Stimulated activated CD8-positive, alpha-beta memory T cell treated with anti-CD3 and anti-CD28 coated beads, Interleukin-2, amount 100 ng/mL, for 1 hour (primary cell): ENCODE measurements at regions not wholly inside any gene's neighbourhood (a gene's known extent, or its start where the extent isn't known, plus 50 kb on each side); places are given as distances from the start of the nearest gene placed in this dataset.

ENCODE experiments used
- DNase-seq, 2 donors: peaks; one replicate each; pipeline ENCODE4 v3.0.0-alpha.2; 2020; ENCODE audit warnings: low read depth in 2 of 2

DNA sequence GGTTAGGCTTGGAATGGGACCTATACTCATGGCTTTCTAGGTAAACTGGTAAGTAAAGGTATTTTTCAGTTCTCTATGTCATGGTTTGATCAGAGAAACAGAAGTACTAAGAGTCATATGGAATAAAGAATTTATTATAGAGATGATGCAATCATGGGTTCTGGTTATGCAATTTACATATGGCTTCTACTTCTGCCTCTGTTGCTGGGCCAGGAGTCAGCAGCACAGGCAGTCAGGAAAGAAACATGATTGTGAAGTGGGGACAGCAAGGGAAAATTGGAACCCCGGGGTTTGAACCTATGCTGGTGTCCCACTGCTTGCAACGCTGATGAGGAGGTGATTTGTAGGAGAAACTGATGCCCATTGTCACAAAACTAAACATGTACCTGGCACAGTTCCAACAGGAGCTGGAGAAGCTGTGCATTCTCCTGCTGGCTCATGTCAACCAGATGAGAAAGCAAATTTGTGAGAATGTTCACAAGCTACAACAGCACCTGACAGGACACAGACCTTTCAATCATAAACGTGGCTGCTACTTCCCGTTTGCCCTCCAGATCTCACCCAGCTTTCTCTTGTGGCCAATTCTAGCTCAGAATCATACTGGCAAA, 887.1 kb downstream of the TFAP2A start:
- no peak for DNase-seq

- DNase-seq = no peak
Measured at GRCh38 chr6:9523462-9523861, 891.4 kb downstream of the TFAP2A start.

DNA sequence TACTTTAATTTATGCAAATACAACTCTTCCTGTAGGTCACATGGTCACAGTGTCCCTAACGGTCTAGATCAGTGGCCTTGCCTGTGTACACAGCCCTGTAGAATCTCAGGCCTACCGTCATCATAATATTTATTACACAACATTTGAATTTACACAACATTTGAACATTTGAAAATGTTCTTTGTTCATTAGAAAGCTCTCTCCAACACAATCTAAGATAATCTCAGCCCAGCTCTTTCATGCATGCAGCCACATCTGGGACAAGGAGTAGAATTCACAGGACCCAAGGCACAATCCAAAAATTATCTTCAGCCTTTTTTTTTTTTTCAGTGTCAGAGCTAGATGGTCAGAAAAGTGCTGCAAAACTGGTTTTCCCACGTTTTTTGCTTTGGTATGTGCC, 892.8 kb downstream of the TFAP2A start:
- no peak for DNase-seq

DNA sequence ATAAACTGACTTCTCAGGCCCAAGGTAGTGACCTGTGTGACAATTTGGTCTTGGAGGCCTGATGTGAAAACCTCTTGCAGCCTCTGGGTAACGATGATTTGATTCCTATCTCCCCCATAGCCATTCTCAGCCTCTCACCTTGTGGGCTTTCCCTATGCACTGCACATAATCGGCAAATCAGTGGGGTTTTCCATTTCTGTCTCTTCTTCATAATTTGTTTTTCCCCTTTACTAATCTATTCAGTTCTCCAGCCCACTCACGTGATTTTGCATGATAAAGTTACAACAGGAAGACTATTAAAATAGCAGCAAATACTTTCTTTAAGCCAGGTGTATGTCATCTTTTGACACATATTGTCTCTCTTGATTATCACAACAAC, 893.7 kb downstream of the TFAP2A start:
- no peak for DNase-seq

GRCh38 chr6:9520417-9521151, 894.3 kb downstream of the TFAP2A start:
- no peak for DNase-seq

- no peak for DNase-seq
Measured at GRCh38 chr6:9518431-9518830, 896.4 kb downstream of the TFAP2A start.

DNA sequence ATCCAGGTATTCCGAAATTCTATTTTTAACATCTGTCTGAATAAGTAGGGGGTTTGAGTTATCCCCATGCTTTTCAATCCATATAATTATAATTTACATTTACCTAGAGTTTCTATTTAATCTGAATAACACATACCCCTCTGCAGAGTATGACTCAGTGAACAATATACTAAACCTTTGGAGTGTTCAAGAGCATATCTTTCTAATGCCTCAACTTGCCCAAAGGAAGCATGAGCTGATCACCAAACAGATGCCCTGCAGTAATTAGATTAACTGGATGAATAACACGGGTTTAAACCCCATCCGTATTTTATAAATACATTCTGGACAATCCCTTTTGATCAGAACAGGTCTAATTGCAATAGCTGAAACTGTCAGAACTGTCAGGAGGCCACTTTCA, 897.1 kb downstream of the TFAP2A start:
- DNase-seq = no peak

- no peak for DNase-seq
Measured at GRCh38 chr6:9515633-9516606, 899.0 kb downstream of the TFAP2A start.

DNA sequence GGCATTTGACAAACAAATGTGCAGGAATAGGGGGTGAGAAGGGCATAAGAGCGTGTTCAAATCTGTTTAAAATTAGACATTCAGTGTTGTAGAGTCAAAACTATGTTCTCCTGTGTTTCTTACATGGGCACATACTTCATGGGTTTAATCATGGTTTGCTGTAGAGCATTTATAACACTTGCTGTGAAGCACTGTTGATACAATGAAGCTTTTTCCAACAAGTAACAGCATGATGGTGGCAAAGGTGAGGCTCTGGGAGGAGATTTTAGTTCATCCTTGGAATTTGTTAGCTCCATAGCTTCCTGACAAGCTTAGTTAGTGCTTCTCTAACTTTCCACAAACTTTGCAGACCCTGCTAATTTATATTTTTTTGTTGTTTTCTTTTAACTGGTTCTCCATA, 900.7 kb downstream of the TFAP2A start:
- DNase-seq = no peak

DNA sequence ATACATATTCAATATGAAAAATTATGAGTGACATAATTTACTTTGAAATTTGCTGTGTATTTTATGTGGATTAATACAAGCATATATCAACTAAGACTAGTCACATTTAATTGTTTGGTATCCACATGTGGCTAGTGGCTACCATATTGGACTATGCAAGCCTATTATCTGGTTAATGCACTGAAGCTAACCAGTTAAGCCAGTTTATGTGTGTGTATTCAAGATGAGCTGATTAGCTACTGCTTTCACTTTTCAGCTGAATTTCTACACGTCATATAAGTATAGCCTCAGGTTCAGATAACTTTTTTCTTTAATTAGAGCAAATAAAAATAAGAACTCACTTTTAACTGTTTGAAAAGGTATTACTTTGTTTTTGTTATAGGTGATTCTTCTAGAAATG, 903.7 kb downstream of the TFAP2A start:
- no peak for DNase-seq

- no peak for DNase-seq
Measured at GRCh38 chr6:9507136-9507895, 907.6 kb downstream of the TFAP2A start.

DNA sequence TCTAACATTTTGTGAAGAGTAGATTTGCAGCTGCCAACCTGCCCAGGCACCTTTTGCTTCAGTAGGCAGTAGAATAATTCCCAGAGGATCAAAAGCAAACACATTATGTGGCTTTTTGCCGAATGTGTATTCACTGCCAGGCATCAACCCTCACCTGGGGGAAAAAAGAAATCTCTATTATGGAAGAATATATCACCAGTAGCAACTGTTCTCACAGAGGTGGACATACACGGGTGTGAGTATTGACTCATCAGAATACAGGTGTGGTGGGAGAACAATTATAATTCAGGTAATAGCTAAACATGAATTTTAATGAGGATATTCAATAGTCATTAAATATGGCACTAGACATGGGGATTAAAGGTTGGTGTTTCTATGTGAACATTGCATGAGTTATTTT, 910.7 kb downstream of the TFAP2A start:
- no peak for DNase-seq

DNA sequence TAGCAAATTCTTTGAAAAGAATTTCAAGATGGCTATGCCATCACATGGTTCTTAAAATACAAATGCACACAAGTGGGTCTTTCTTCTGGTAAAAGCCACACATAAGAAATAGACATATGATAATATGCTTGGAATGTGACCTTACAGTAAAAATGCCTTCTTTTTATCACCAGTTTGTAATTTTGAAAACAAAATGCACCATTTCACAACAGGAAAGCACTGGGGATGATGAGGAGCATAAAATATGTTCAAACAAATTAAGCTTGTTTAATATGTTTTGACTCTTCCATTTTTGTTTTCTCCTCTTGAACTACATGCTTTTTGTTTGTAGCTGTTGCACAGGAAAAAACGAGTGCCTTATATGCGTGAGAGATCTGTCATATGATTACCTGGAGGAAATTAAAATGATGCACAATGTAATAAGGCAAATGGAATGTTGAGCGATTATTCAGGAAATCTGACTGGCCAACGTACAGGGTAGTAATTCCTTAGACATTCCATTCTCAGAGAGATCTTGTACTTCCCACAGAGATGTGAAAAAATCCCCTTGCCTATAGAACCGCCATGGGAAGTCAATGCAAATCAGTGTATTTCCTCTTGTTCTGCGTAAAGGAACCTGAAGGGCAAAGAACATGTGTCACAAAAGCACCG, 911.6 kb downstream of the TFAP2A start:
- no peak for DNase-seq

DNA sequence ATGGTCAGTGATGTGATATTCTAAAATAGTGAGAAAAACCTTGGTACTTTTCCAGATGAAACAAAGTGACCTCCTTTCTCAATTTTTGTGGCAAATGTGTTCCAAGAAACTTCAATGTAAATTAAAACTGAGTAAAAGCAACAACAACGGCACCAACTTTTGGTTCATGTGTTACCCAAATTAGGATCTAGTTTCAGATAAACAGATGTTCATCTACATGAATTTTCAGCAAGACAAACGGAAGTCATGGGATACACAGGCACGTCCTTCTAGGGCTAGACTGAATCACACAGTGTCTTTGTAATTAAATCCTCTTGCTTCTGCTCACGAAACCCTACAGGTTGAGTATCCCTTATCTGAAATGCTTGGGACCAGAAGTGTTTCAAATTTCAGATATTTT, 915.2 kb downstream of the TFAP2A start:
- no peak for DNase-seq

- DNase-seq = no peak
Measured at GRCh38 chr6:9496837-9497236, 918.0 kb downstream of the TFAP2A start.

GRCh38 chr6:9494864-9495263, 920.0 kb downstream of the TFAP2A start:
- no peak for DNase-seq

DNA sequence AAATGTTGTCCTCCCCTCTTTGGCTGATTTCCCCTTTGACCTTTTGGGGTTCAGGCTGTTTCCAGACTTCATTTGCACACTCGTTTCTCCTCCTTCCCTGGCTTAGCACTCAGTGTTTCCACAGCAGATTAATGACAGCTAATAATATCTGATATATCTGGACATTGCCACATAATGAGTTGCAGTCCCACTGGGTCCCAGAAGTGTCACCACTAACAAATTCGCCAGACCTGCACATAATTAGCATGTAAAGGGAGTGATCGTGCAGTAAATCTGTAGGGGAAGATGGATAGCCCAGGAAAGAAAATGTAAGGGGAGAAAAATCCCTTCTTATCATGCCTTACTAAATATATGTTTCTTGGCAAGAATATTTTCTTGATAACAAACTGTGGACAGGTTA, 922.1 kb downstream of the TFAP2A start:
- DNase-seq = no peak

GRCh38 chr6:9487128-9487527, 927.7 kb downstream of the TFAP2A start:
- no peak for DNase-seq

- no peak for DNase-seq
Measured at GRCh38 chr6:9485992-9486391, 928.9 kb downstream of the TFAP2A start.

DNA sequence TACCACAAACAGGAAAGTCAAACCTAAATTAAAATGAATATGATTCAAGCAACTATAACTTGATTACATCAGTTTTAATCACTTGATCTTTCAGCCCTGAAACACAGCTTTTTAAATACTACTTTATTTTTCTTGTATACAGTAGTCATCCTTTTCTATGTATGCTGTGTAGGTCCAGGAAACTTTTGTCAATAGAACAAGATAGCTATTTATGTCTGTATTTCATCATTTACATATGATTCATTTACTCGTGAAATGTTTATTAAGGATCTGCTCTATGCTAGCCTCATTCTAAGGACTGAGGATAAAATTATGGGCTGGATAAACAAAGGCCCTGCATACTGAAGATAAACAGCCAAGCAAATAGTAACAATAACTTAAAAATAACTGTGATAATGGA, 930.2 kb downstream of the TFAP2A start:
- DNase-seq = no peak

GRCh38 chr6:9484091-9484490, 930.8 kb downstream of the TFAP2A start:
- no peak for DNase-seq
